ENCODE measurements at regions not wholly inside any gene's neighbourhood (a gene's known extent, or its start where the extent isn't known, plus 50 kb on each side); places are given as distances from the start of the nearest gene placed in this dataset.
A peak's percentile ranks its signal among the peaks of the same experiment; 100 is the strongest.
"Not testable (repeated sequence)": the region's sequence is repeated elsewhere in the genome, so short reads cannot be mapped to it uniquely, and the experiment has no call there.

- not testable (repeated sequence) for TF ChIP-seq CTCF (IDR thresholded peaks at IDR 0.05)
- TF ChIP-seq POLR2AphosphoS5 (IDR thresholded peaks at IDR 0.05) = peak; percentile 56 to 71 (median 66)
Measured at GRCh38 chr2:87076253-87077123, 54.8 kb upstream of the PLGLB1 start.
